ENCODE measurements at regions not wholly inside any gene's neighbourhood (a gene's known extent, or its start where the extent isn't known, plus 50 kb on each side); places are given as distances from the start of the nearest gene placed in this dataset.

DNA sequence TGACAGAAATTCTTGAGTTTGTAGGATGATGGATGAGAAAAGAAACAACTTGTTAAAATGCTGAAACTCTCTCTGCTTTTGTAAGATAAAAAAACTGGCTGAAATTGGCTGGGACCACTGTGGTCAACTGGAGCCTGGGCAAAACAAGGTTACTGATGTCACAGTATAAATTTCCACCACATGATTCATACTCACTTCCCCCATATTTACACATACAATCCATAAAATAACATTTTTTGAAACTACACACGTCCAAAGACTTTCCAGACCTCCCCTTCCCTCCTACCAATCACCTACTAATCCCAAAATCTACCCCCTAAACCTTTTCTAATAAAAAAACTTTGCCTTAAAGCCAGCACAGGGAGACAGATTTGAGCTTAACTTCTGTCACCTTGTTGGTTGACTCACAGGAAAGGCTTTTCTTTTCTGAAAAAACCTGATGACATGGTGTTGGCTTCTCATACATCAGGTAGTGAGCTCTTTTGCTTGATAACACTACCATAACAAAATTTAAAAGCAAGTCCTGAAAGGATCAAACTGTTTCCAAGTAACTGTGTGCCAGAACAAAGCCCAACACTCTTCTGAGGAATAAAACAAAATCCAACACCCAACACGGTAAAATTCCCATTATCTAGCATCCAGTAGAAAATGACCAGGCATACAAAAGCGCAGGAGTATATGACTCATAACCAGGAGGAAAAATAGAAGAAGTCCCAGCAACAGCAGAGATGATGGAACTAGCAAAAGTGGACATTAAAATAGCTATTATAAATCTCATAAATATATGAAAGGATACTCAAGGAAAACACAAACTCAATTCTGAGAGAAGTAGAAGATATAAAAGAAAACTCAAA is 87.3 kb upstream of the SNRK start:
- no peaks in the 10 kb centered on the region for H3K36me3 ChIP-seq
- no peak for DNase-seq (ENCODE audit: low read depth in 1 of 2, low spot score in 2 of 2)
- H3K27ac ChIP-seq = no peak overlapping the region
- no peaks in the 10 kb centered on the region for H3K4me1 ChIP-seq (replicated peaks)
- no peak overlapping the region for H3K4me3 ChIP-seq
- H3K27me3 ChIP-seq (replicated peaks) = no peaks in the 10 kb centered on the region
- H3K9me3 ChIP-seq (replicated peaks) = no peaks in the 10 kb centered on the region

DNA sequence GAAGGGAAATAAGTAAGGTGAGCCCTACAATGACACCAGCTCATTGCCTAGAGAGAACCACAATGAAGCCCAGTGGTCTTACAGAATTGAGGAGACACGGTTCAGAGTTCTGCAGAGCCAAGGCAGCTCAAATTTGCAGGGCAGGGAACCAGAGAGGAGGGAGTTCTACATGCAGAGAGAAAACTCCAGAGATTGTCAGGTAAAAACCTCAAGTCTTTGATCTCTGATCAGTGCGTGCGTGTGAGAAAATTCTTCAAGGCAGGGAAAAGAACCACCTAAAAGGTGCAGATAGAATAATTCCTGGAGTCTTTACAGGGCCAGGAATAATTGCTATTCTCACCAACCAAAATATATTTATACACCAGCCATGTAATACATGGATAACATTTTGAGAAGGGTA is 88.0 kb upstream of the SNRK start:
- H3K4me3 ChIP-seq = no peak overlapping the region
- no peaks in the 10 kb centered on the region for H3K9me3 ChIP-seq (replicated peaks)
- no peaks in the 10 kb centered on the region for H3K27me3 ChIP-seq (replicated peaks)
- H3K27ac ChIP-seq = no peak overlapping the region
- H3K36me3 ChIP-seq = no peaks in the 10 kb centered on the region
- H3K4me1 ChIP-seq (replicated peaks) = no peaks in the 10 kb centered on the region
- DNase-seq (ENCODE audit: low read depth in 1 of 2, low spot score in 2 of 2) = no peak

DNA sequence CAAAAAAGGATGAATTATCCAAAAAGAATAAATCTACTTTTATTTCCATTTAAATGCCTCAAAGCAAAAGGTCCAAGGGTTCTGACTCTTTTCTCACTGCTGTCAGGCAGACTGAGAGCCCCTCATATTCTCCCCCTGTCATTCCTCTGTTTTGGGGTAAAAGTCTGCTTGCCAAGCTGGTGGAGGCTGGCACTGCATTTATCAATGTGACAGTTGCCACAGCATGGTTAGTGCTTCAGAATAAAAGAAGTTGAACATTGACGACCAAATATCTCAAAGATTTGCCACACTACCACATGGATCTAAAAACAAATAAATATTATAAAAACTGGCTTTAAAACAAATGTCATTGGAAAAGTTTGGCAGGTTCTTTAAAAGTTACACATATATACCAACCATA is 89.2 kb upstream of the SNRK start:
- DNase-seq (ENCODE audit: low read depth in 1 of 2, low spot score in 2 of 2) = no peak
- no peaks in the 10 kb centered on the region for H3K9me3 ChIP-seq (replicated peaks)
- H3K36me3 ChIP-seq = no peaks in the 10 kb centered on the region
- no peak overlapping the region for H3K27ac ChIP-seq
- peaks cover 8% of the 10 kb centered on the region for H3K4me1 ChIP-seq (replicated peaks)
- no peak overlapping the region for H3K4me3 ChIP-seq
- H3K27me3 ChIP-seq (replicated peaks) = no peaks in the 10 kb centered on the region

DNA sequence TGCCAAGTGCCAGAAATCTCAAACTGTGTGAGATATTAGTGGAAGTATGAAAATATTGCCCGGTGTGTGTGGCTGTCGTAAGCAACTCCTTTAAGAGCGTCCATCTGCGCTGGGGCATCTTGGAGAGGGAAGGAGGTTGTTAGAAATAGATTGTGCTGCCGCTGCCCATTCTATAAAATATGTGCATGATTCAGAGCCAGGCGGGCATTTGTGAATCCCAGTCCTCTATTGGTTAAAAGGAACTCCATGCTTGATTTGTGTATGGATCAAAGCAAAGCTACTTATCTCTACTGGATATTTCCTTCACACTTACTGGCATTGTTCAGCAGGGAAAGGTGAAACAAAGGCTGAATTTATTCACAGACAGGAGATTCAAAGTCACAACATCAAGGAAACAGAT is 89.6 kb upstream of the SNRK start:
- Histone ChIP-seq H3K27me3 (replicated peaks) (no peaks in the 10 kb centered on the region), H3K9me3 (replicated peaks) (no peaks in the 10 kb centered on the region), H3K4me1 (replicated peaks) (peaks cover 12% of the 10 kb centered on the region), H3K36me3 (no peaks in the 10 kb centered on the region), H3K27ac (no peak overlapping the region), H3K4me3 (no peak overlapping the region)
- DNase-seq (ENCODE audit: low read depth in 1 of 2, low spot score in 2 of 2) = no peak

DNA sequence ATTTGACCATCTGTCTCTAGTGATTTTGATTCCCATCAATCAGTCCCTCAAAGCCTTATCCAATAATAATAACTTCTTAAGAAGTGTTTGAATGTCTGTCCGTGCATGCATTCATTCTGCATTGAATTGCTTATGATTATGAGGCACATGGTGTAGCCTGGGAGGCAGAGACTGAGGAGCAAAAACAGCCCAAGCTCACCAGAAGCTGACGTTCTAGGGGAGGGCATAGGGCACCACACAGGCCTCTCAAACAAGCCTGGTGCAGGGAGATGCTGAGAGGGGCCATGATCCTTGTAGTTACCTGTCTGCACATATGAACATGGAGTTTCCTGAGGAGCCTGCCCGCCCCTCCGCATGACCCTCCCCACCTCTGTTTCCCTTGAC is 89.2 kb upstream of the POMGNT2 start:
- no peaks in the 10 kb centered on the region for H3K9me3 ChIP-seq (replicated peaks)
- H3K27me3 ChIP-seq (replicated peaks) = no peaks in the 10 kb centered on the region
- no peak overlapping the region for H3K4me3 ChIP-seq
- no peak overlapping the region for H3K27ac ChIP-seq
- DNase-seq (ENCODE audit: low read depth in 1 of 2, low spot score in 2 of 2) = no peak
- peaks cover 26% of the 10 kb centered on the region for H3K4me1 ChIP-seq (replicated peaks)
- no peaks in the 10 kb centered on the region for H3K36me3 ChIP-seq

DNA sequence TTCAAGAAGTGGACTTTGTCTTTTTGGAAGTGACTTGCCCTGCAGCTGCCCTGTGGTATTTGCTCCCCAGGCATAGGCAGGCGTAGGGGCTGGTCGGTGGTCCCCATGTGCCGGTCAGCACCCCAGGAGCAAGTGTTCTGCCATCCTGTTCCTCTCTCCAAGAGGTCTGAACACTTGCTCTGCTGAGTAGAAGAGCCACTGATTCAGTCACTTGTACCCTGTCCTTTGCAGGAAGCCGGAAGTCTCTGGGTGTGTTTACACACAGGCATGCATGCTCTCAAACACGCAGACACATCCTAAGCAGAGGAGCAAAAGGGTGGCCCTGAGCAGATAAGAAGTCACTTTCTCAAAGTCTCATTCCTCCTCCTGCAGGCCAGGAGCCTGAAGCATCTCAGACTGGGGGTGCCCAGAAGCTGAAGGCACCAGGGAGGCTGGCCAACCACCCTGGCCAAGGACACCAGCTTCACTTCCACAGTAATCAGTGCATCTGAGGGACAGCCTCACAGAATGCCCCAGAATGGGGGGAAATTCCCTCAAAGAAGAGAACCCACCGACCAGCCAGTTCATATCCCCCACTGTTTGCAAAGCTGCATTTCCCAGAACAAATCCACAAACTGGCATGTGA is 88.7 kb upstream of the POMGNT2 start:
- peaks cover 31% of the 10 kb centered on the region for H3K4me1 ChIP-seq (replicated peaks)
- no peak overlapping the region for H3K4me3 ChIP-seq
- no peak for DNase-seq (ENCODE audit: low read depth in 1 of 2, low spot score in 2 of 2)
- no peaks in the 10 kb centered on the region for H3K9me3 ChIP-seq (replicated peaks)
- no peaks in the 10 kb centered on the region for H3K36me3 ChIP-seq
- H3K27ac ChIP-seq = no peak overlapping the region
- H3K27me3 ChIP-seq (replicated peaks) = no peaks in the 10 kb centered on the region

DNA sequence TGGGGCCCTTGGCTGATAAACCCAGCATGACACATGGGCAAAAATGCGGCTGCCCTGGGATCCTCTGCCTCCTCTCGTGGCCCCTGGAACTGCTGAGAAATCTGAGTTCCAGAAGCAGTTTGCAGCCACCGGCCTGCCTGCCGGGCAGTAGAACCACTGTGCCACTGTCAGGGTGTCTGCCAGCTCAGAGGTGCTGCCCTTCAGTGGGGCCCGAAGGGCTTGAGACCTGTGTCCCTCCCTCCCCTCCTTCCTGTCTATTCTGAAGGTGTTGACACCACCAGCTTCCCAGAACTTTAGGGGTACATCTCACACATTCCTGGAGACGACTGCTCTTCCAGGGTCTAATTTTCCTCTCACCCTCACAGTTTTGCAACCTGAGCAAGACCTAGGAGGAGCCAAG is 88.2 kb upstream of the POMGNT2 start:
- Histone ChIP-seq H3K27ac (no peak overlapping the region), H3K4me1 (replicated peaks) (peaks cover 34% of the 10 kb centered on the region), H3K36me3 (no peaks in the 10 kb centered on the region), H3K27me3 (replicated peaks) (no peaks in the 10 kb centered on the region), H3K4me3 (no peak overlapping the region), H3K9me3 (replicated peaks) (no peaks in the 10 kb centered on the region)
- no peak for DNase-seq (ENCODE audit: low read depth in 1 of 2, low spot score in 2 of 2)

DNA sequence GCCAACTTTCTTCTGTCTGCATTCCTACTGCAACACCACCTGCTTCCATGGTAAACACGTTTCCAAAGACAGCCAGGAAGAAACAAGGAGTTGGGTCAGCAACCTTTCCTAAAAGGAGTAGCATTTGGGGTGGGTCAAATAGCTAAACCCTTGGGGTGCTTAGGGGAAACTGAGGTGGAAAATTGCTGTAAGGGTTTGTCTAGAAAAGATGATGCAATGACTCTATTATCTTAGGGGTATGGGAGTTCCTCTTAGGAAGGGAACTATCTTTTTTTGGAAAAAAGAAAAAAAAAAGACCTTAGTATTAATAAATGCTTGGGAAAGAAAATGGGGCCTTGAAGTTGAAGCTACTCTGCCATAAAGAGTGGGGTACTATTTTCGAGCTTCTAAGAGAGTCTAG is 86.1 kb upstream of the POMGNT2 start:
- Histone ChIP-seq H3K27me3 (replicated peaks) (no peaks in the 10 kb centered on the region), H3K27ac (peak overlapping the region; percentile 83), H3K4me3 (no peak overlapping the region), H3K9me3 (replicated peaks) (no peaks in the 10 kb centered on the region), H3K36me3 (no peaks in the 10 kb centered on the region), H3K4me1 (replicated peaks) (peaks cover 34% of the 10 kb centered on the region)
- no peak for DNase-seq (ENCODE audit: low read depth in 1 of 2, low spot score in 2 of 2)

DNA sequence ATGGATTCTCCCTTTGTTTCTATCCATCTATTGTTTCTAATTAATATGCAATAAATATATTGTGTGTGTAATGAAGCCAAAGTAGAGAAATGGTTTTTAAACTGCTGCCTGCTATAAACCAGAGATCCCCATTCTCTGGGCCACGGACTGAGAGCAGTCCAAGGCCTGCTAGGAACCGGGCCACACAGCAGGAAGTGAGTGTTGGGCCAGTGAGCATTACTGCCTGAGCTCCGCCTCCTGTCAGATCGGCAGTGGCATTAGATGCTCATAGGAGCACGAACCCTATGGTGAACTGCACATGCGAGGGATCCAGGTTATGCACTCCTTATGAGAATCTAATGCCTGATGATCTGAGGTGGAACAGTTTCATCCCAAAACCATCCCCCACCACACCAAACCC is 85.2 kb upstream of the POMGNT2 start:
- Histone ChIP-seq H3K36me3 (no peaks in the 10 kb centered on the region), H3K27ac (peak overlapping the region; percentile 83), H3K27me3 (replicated peaks) (no peaks in the 10 kb centered on the region), H3K4me3 (no peak overlapping the region), H3K9me3 (replicated peaks) (no peaks in the 10 kb centered on the region), H3K4me1 (replicated peaks) (peaks cover 38% of the 10 kb centered on the region)
- no peak for DNase-seq (ENCODE audit: low read depth in 1 of 2, low spot score in 2 of 2)

DNA sequence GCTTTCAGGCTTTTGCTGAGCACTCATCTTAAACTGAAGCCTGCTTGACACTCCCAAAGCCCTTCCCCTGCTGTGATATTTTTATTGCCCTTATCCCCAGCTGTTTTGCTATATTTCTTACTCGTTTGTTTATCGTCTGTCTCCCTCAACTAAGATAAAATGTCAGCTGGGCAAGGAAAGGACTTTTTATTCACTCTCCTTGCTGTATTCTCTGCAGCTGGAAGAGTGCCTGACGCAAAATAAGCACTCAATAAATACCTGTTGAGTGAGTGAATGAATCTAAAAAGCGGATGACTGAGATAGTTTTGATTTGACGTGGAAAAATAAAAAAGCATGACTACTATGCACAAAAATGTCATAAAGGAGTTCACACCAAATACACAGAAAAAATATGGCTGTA is 84.8 kb upstream of the POMGNT2 start:
- Histone ChIP-seq H3K27ac (peak overlapping the region; percentile 83), H3K4me1 (replicated peaks) (peaks cover 42% of the 10 kb centered on the region), H3K9me3 (replicated peaks) (no peaks in the 10 kb centered on the region), H3K4me3 (no peak overlapping the region), H3K27me3 (replicated peaks) (no peaks in the 10 kb centered on the region), H3K36me3 (no peaks in the 10 kb centered on the region)
- DNase-seq (ENCODE audit: low read depth in 1 of 2, low spot score in 2 of 2) = peak in 1 of 2 experiments; percentile 50

DNA sequence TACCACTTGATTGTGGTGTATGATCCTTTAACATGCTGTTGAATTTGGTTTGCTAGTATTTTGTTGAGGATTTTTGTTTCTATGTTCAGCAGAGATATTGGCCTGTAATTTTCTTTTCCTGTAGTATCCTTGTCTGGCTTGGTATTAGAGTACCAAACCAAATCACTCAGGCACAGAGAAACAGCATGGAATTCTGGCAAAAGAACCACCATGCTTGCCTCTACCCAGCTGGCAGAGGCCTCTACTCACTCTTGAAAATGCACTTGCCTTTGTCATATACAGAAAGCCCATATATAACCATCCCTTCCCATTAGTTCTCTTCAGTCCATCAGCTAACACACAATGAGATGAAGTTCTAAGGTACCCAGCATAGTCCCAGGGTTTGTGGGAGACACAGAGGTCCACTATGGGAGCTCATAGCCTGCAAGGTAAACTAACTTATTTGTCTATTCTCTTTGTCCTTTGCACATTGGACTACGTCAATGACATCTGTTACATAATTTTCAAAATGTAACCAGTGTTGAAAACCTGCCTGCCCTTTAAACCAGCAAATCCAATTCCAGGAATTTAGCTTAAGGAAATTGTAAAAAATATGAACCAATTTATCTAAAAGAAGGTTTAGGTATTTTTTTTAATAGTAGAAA is 82.1 kb upstream of the POMGNT2 start:
- no peaks in the 10 kb centered on the region for H3K27me3 ChIP-seq (replicated peaks)
- no peak for DNase-seq (ENCODE audit: low read depth in 1 of 2, low spot score in 2 of 2)
- peaks cover 48% of the 10 kb centered on the region for H3K4me1 ChIP-seq (replicated peaks)
- H3K27ac ChIP-seq = no peak overlapping the region
- H3K4me3 ChIP-seq = no peak overlapping the region
- no peaks in the 10 kb centered on the region for H3K9me3 ChIP-seq (replicated peaks)
- H3K36me3 ChIP-seq = no peaks in the 10 kb centered on the region

DNA sequence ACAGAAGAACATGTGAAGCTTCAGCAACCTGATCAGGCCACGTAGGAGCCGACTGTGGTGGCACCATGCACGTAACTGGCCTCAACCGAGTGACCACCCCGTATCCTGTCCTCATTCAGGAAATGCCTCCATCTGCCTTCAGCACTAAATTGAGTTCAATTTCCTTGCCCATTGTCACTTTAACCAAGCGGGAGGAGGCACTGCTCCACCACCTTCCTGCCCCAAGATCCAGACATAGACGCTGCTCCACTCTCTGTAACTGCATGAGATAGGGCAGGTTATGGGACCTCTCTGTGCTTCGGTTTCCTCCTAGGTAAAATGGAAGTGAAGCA is 80.1 kb upstream of the POMGNT2 start:
- Histone ChIP-seq H3K9me3 (replicated peaks) (no peaks in the 10 kb centered on the region), H3K4me3 (no peak overlapping the region), H3K4me1 (replicated peaks) (peaks cover 28% of the 10 kb centered on the region), H3K36me3 (no peaks in the 10 kb centered on the region), H3K27ac (no peak overlapping the region), H3K27me3 (replicated peaks) (no peaks in the 10 kb centered on the region)
- no peak for DNase-seq (ENCODE audit: low read depth in 1 of 2, low spot score in 2 of 2)

DNA sequence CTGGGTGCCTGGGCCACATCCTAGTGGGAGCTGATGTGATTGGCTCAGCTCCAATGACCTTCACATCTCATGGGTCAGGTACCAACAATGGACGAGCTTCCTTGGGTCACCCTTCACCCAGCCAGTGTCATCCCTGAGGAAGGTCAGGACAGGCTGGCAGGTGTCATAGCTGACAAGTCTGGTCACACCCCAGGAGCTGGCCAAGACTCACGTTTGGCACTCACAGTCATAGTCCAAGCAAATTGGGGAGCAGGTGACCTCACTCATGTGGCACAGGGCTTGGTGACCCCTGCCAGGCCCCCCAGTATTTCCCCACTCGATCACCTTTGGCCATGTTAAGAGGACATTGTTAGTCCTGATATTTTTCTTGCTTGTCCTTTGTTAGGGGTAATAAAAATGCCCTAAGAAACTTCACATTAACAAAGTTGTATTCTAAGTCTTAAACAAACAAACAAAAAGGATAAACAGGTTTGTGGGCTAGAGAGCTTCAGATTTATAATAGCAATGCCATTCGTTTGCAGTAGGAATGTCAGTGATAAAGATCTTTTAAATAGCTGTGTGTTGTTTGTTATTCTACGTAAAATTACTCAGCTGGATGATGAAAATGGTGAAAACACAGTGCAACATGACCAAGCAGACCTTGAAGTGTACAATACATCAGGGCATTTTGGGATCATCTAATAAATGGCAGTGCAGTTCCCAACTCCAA is 79.5 kb upstream of the POMGNT2 start:
- no peaks in the 10 kb centered on the region for H3K27me3 ChIP-seq (replicated peaks)
- 0 out of 2 replicates have a peak overlapping the region, but pooled peaks have one; percentile 30 for H3K27ac ChIP-seq
- DNase-seq (ENCODE audit: low read depth in 1 of 2, low spot score in 2 of 2) = peak in 1 of 2 experiments; percentile 51
- no peaks in the 10 kb centered on the region for H3K9me3 ChIP-seq (replicated peaks)
- no peak overlapping the region for H3K4me3 ChIP-seq
- H3K36me3 ChIP-seq = no peaks in the 10 kb centered on the region
- peaks cover 26% of the 10 kb centered on the region for H3K4me1 ChIP-seq (replicated peaks)

DNA sequence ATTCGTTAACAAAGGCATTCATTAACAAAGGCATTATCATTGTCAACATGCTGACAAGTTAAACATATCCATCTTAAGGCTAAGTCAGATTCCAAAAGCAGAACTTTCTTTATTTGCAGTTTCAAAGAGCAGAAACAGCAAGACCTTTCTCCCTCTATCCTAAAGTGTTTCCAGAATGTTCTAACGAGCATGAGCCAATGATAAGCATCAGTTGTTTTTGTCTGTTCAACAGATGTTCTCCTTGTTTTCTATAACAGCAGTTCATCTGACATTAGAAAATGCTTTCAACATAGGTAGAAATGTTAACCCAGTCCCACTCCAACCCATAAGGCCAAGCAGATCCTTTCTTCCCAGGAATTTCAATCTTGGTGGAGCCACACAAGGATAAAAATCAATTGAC is 77.6 kb upstream of the POMGNT2 start:
- Histone ChIP-seq H3K36me3 (no peaks in the 10 kb centered on the region), H3K4me1 (replicated peaks) (peaks cover 29% of the 10 kb centered on the region), H3K27ac (no peak overlapping the region), H3K27me3 (replicated peaks) (no peaks in the 10 kb centered on the region), H3K9me3 (replicated peaks) (no peaks in the 10 kb centered on the region), H3K4me3 (no peak overlapping the region)
- DNase-seq (ENCODE audit: low read depth in 1 of 2, low spot score in 2 of 2) = no peak
